Panc1 (cell line): ENCODE measurements at regions not wholly inside any gene's neighbourhood (a gene's known extent, or its start where the extent isn't known, plus 50 kb on each side); places are given as distances from the start of the nearest gene placed in this dataset.

ENCODE experiments used
- POLR2AphosphoS5 ChIP-seq: IDR thresholded peaks from 2 replicates; pipeline ENCODE4 v1.6.1; 2012; ENCODE audit warnings: mild to moderate bottlenecking, low read depth, low read length, moderate library complexity
- TCF7L2 ChIP-seq: IDR thresholded peaks from 2 replicates; pipeline ENCODE4 v1.6.1; 2011; ENCODE audit warnings: mild to moderate bottlenecking, low read depth, low read length, inconsistent platforms
- TF ChIP-seq, protein P1 (sequence below): fragments of 450-650 bp; IDR thresholded peaks from 2 replicates; pipeline ENCODE4 v1.5.1; 2017; ENCODE audit warnings: mild to moderate bottlenecking

GRCh38 chr2:2742726-2743125, 411.7 kb upstream of the MYT1L start:
- TF ChIP-seq TCF7L2 (no peak), POLR2AphosphoS5 (no peak)
- TF ChIP-seq, protein P1, sequence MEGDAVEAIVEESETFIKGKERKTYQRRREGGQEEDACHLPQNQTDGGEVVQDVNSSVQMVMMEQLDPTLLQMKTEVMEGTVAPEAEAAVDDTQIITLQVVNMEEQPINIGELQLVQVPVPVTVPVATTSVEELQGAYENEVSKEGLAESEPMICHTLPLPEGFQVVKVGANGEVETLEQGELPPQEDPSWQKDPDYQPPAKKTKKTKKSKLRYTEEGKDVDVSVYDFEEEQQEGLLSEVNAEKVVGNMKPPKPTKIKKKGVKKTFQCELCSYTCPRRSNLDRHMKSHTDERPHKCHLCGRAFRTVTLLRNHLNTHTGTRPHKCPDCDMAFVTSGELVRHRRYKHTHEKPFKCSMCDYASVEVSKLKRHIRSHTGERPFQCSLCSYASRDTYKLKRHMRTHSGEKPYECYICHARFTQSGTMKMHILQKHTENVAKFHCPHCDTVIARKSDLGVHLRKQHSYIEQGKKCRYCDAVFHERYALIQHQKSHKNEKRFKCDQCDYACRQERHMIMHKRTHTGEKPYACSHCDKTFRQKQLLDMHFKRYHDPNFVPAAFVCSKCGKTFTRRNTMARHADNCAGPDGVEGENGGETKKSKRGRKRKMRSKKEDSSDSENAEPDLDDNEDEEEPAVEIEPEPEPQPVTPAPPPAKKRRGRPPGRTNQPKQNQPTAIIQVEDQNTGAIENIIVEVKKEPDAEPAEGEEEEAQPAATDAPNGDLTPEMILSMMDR: no peak
